ENCODE measurements at regions not wholly inside any gene's neighbourhood (a gene's known extent, or its start where the extent isn't known, plus 50 kb on each side); places are given as distances from the start of the nearest gene placed in this dataset.

GRCh38 chr6:153436351-153436750 lies 305.3 kb upstream of the RGS17 start:
- H3K9me3 ChIP-seq (ENCODE audit: control insufficient read depth in 4 of 4, low read length in 3 of 4), result no peaks in the 10 kb centered on the region
- no peaks in the 10 kb centered on the region for H3K4me1 ChIP-seq (ENCODE audit: control insufficient read depth in 4 of 4, insufficient read depth in 4 of 4, low read length in 3 of 4)
- H3K27me3 ChIP-seq (ENCODE audit: control insufficient read depth in 4 of 4, insufficient read depth in 4 of 4, low read length in 3 of 4), result no peaks in the 10 kb centered on the region
- no peak for TF ChIP-seq FOXA2 (IDR thresholded peaks at IDR 0.05)
- TF ChIP-seq TAF1 (conservative IDR thresholded peaks at IDR 0.05), result no peak
- TF ChIP-seq CTCF (IDR thresholded peaks at IDR 0.05; ENCODE audit: low read depth, low read length, missing input control), result no peak
- no peak for TF ChIP-seq FOXA1 (IDR thresholded peaks at IDR 0.05)
- TF ChIP-seq NR2F2 (IDR thresholded peaks at IDR 0.05), result no peak
- TF ChIP-seq EGR1 (IDR thresholded peaks at IDR 0.05; ENCODE audit: low read depth in 2 of 2), result no peak
- no peak for TF ChIP-seq YY1 (IDR thresholded peaks at IDR 0.05)
- TF ChIP-seq ZBTB33 (IDR thresholded peaks at IDR 0.05), result no peak
- TF ChIP-seq RAD21 (IDR thresholded peaks at IDR 0.05), result no peak
- TF ChIP-seq HNF4A (conservative IDR thresholded peaks at IDR 0.05), result no peak
- no peak for TF ChIP-seq JUND (IDR thresholded peaks at IDR 0.05)
- TF ChIP-seq HNF4G (IDR thresholded peaks at IDR 0.05), result no peak
- TF ChIP-seq REST (IDR thresholded peaks at IDR 0.05), result no peak
- DNase-seq (ENCODE audit: low spot score), result no peak
- H3K4me3 ChIP-seq (ENCODE audit: low read depth in 1 of 3, low read length in 3 of 3), result no peak overlapping the region
- 39% methylated on average over 5 of the region's 5 CpGs for WGBS
- no peaks in the 10 kb centered on the region for H3K36me3 ChIP-seq (ENCODE audit: control insufficient read depth in 4 of 4, insufficient read depth in 3 of 4, low read depth in 1 of 4, low read length in 3 of 4)
- H3K27ac ChIP-seq (ENCODE audit: low read depth in 1 of 2, low read length in 2 of 2), result no peak overlapping the region
- H3K9ac ChIP-seq (ENCODE audit: low read depth in 1 of 2, low read length in 2 of 2), result no peak overlapping the region

GRCh38 chr6:153435787-153436186 lies 304.7 kb upstream of the RGS17 start:
- H3K9me3 ChIP-seq (ENCODE audit: control insufficient read depth in 4 of 4, low read length in 3 of 4), result no peaks in the 10 kb centered on the region
- no peaks in the 10 kb centered on the region for H3K27me3 ChIP-seq (ENCODE audit: control insufficient read depth in 4 of 4, insufficient read depth in 4 of 4, low read length in 3 of 4)
- no peak overlapping the region for H3K27ac ChIP-seq (ENCODE audit: low read depth in 1 of 2, low read length in 2 of 2)

More at GRCh38 chr6:153435787-153436186, 304.7 kb upstream of the RGS17 start:
- Histone ChIP-seq H3K9ac (ENCODE audit: low read depth in 1 of 2, low read length in 2 of 2) (no peak overlapping the region), H3K4me3 (ENCODE audit: low read depth in 1 of 3, low read length in 3 of 3) (no peak overlapping the region), H3K36me3 (ENCODE audit: control insufficient read depth in 4 of 4, insufficient read depth in 3 of 4, low read depth in 1 of 4, low read length in 3 of 4) (no peaks in the 10 kb centered on the region), H3K4me1 (ENCODE audit: control insufficient read depth in 4 of 4, insufficient read depth in 4 of 4, low read length in 3 of 4) (no peaks in the 10 kb centered on the region)
- DNase-seq (ENCODE audit: low spot score), result no peak
- TF ChIP-seq TAF1 (conservative IDR thresholded peaks at IDR 0.05) (no peak), NR2F2 (IDR thresholded peaks at IDR 0.05) (no peak), RXRA (IDR thresholded peaks at IDR 0.05) (no peak), ATF3 (IDR thresholded peaks at IDR 0.05) (no peak), CTCF (IDR thresholded peaks at IDR 0.05; ENCODE audit: low read depth, low read length, missing input control) (no peak), SP1 (IDR thresholded peaks at IDR 0.05) (no peak), YY1 (IDR thresholded peaks at IDR 0.05) (no peak)
